ENCODE measurements at regions not wholly inside any gene's neighbourhood (a gene's known extent, or its start where the extent isn't known, plus 50 kb on each side); places are given as distances from the start of the nearest gene placed in this dataset.

- TF ChIP-seq CTCF (IDR thresholded peaks at IDR 0.05; ENCODE audit: borderline replicate concordance, extremely low read depth, low read length, poor library complexity, severe bottlenecking) (no peak), EZH2 (IDR thresholded peaks at IDR 0.05; ENCODE audit: borderline replicate concordance, low read depth, low read length, severe bottlenecking) (no peak)
Observed at GRCh38 chr11:107116358-107116757, 98.1 kb upstream of the GUCY1A2 start.
